NCI-H524 treated with DMSO at 0.1 percent for 48 hours (cell line): ENCODE measurements at regions not wholly inside any gene's neighbourhood (a gene's known extent, or its start where the extent isn't known, plus 50 kb on each side); places are given as distances from the start of the nearest gene placed in this dataset.
"Not testable (repeated sequence)": the region's sequence is repeated elsewhere in the genome, so short reads cannot be mapped to it uniquely, and the experiment has no call there.

Source experiments
- DNase-seq: peaks from one replicate; lab custom pipeline; 2025; lab: John Stamatoyannopoulos, UW

DNA sequence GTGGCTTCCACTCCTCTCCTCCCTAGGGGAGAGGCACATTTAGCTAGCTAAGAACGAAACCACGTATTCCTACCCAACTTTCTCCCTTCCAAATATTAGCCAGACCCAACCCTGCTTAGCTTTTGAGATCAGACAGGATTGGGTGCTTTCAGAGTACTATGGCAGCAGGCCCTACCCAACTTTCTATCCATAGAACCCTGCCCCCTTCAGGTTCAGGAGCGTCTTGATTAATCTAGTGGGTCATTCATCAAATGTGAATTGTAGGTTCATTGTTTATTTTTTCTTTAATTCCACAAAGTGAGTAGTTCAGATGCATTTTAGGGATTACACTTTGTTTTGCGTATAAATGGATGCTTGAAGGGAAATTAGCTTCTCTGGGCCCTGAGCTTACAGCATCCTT, 188.3 kb downstream of the MIB1 start:
- no peak for DNase-seq

DNA sequence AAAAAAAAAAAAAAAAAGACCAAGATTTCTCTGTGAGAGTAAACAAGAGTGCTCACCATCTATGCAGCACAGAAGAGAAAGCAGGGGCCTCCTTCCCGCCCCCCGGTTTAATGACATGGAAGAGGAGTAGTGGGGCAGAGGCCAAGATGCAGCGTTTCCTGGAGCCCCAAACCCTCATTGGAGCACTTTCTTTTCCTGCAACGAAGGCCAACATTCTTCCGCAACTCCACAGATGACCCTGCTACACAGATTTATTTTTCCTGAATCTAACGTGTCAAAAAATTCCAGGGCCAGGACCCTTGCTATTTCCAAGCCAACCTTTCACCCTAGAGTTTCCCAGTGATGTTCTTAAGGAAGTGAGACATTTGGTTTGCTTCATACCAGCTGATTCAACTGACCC, 189.6 kb downstream of the MIB1 start:
- DNase-seq: no peak

GRCh38 chr18:21933931-21934765, 193.6 kb downstream of the MIB1 start:
- no peak for DNase-seq

GRCh38 chr18:21934766-21935015, 194.1 kb downstream of the MIB1 start:
- DNase-seq: no peak

- no peak for DNase-seq
Measured at GRCh38 chr18:21943456-21943855, 202.9 kb downstream of the MIB1 start.

- DNase-seq: no peak
Measured at GRCh38 chr18:21949326-21950015, 208.9 kb downstream of the MIB1 start.

- DNase-seq: no peak
Measured at GRCh38 chr18:21955757-21956652, 213.4 kb upstream of the GATA6 start.

- DNase-seq: no peak
Measured at GRCh38 chr18:21958263-21958662, 211.1 kb upstream of the GATA6 start.

DNA sequence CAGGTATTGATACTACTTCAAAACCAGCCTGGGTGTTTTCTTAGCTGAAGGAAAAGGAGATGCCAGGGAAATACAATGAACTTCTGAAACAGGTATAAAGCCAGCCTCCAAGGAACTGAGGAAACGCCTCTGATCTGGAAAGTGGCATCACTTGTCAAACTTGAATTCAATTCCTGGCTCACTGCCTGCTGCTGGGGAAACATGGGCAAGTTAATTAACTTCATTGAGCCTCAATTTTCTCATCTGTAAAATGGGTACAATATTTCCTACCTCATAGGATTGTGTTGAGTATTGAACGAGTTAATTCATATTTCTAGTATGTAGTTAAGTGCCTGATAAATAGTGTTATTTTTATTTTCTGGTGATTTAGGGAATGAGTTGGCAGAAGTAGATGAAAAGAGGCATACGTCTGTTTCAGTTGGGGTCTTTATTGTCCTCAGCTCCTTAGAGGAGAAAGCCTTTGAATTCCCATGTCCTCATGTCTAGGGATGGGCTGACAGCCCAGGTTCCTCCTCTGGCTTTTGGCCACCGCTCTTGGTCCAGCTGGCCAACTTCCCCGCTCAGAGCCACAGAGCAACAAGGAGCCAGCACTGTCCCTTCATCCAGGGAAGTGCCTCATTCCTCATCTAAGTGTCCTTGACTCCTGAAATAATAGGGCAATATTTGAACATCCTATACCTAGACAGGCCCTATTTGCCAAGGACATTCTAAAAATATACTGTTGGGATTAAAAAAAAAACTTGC, 210.5 kb upstream of the GATA6 start:
- DNase-seq: no peak

DNA sequence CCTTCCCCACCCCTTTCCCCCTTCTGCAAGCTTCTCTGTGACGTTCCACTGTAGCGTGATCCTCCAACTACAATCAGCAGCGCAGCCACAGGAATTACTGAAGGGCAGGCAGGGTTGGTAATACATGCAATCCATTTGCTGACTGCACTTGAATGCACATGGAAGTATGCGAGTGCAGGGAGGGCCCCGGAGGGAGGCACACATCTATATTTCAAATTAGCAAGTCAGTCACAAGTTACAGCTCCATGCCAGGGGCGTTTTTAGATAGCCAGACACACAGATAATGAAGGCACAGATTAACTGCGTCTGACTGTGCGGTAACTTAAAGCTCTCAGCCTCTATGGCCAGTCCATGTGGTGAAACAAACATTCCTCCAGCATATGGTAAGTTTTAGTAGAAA, 209.2 kb upstream of the GATA6 start:
- no peak for DNase-seq

DNA sequence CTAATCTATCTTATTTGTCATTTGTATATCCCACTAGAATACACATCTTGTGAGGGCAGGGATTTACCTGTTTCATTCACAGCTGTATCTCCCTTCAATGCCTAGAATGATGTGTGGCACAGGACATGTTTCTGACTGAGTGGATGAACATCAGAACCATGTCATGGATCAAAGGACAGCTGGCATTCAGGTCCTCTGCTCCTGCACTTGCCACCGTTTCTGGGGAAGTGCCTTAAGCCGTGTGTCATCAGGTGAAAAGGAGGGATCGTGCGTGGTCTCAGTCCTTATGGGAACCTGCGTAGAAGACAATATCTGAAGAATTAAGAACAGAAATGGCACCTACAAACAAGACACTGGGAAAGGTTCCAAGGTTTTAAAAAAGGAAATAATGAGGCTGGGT, 206.1 kb upstream of the GATA6 start:
- DNase-seq: no peak

DNA sequence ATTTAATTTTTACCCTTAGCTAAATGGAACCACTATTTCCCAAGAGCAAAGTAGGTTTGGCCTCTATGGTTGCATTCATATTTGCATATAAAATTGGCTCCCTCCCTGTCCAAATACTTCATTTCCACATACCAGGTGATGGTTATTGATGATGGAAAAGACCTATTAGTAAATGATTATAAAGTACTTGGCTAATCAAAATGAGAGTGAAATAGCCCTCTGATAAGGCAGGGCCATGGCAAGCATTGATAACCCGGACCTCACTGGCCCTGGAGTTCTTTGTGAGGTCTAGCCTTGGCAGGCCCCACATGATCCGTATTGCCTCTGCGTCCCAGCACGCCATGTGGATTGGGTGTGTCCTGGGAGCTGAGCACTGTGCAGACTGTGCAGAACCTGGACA, 201.1 kb upstream of the GATA6 start:
- DNase-seq: no peak

- no peak for DNase-seq
Measured at GRCh38 chr18:21972281-21972680, 197.1 kb upstream of the GATA6 start.

- not testable (repeated sequence) for DNase-seq
Measured at GRCh38 chr18:21975954-21976353, 193.4 kb upstream of the GATA6 start.

DNA sequence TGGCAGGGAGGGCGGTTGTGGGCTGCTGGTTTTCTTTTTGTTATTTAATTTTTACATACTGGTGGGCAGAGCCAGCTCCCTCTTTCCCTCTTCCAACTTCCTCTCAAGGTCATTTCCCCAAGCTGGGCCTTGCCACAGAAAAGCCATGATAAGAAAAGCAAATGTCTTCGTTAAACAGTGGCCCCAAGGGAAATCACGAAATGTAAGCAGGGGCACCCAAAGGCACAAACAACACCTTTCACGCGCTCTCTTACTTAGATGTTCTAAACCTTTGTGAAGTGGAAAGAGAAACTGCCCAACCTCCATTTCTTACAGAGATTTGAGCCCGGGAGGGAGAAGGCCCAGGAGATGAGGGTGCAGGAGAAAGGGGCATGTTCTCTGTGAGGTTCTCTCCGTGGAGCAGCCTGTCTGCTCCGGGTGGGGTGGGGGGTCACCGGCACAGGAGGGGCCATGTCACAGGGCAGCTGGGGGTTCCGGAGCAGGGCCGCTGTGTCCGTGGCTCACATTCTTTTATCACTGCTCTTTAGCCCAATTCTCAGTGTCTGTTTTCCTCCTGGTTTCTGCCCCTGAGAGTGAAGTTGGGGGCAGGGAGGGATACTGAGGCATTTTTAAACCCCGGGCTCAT, 190.7 kb upstream of the GATA6 start:
- DNase-seq: no peak

DNA sequence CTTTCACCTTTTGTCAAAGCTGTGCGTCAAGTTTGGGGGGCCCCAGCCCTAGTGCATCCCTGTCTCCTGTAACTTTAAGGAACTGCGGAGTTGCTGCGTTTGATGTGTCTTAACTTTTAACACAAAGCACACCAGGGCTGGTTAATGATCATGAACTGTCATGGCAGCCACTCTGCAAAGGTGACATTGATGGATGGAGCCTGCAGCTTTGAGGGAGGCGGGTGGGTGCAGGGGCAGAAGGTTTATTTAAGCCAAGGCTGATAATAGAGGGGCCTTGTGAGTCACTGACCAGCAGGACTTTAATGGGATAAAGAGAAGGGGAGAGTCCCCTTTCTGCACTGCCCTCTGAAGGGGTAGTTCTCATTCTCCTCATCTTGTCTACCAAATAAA, 190.2 kb upstream of the GATA6 start:
- DNase-seq: no peak

DNA sequence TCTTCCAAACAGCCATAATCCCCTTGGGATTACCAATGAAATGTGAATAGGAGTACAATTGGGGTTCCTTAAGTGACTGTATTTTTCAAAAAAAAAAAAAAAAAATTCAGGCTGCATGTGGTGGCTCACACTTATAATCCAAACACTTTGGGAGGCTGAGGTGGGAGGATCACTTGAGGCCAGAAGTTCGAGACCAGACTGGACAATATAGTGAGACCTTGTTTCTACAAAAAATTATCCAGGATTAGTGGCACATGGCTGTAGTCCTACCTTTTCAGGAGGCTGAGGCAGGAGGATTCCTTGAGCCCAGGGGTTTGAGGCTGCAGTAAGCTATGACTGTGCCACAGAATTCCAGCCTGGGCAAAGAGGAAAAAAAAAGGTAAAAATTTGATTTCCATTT, 189.6 kb upstream of the GATA6 start:
- DNase-seq: no peak

GRCh38 chr18:21980744-21981143, 188.6 kb upstream of the GATA6 start:
- no peak for DNase-seq

DNA sequence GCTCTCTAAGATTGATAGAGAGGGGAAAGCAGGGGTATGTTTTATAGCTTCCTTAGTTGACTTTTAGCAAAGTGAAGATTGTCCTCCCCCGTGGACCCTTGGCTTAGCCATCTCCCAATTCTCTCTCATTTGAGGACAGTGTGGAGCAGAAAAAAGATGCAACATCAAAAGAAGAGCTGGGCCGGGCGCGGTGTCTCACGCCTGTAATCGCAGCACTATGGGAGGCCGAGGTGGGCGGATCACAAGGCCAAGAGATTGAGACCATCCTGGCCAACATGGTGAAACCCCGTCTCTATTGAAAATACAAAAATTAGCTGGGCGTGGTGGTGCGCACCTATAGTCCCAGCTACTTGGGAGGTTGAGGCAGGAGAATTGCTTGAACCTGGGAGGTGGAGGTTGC, 187.9 kb upstream of the GATA6 start:
- not testable (repeated sequence) for DNase-seq

GRCh38 chr18:21991081-21991534, 178.3 kb upstream of the GATA6 start:
- DNase-seq: no peak

GRCh38 chr18:21991886-21992285, 177.5 kb upstream of the GATA6 start:
- no peak for DNase-seq
